Right atrium auricular region (tissue), 2 donors: ENCODE measurements at regions not wholly inside any gene's neighbourhood (a gene's known extent, or its start where the extent isn't known, plus 50 kb on each side); places are given as distances from the start of the nearest gene placed in this dataset.

Source experiments
- DNase-seq: peaks from one replicate; pipeline ENCODE4 v3.0.0-alpha.2; 2019; ENCODE audit warnings: low spot score
- H3K27ac ChIP-seq, 2 donors: fragments of 200-600 bp; sonication (generic); 1 replicate in 1 of 2; 2 replicates in 1 of 2; pipeline ENCODE4 v1.5.1; 2016 to 2019
- H3K27me3 ChIP-seq, 2 donors: fragments of 200-600 bp; sonication (generic); one replicate each; pipeline versions ENCODE4 v1.5.1 to v1.6.0; 2017 to 2019
- H3K36me3 ChIP-seq: fragments of 200-600 bp; sonication (generic); one replicate; pipeline ENCODE4 v1.5.1; 2016
- H3K4me1 ChIP-seq, 2 donors: fragments of 200-600 bp; sonication (generic); one replicate each; pipeline versions ENCODE4 v1.5.1 to v1.6.0; 2017 to 2019
- H3K4me3 ChIP-seq, 2 donors: fragments of 200-600 bp; sonication (generic); 1 replicate in 1 of 2; 2 replicates in 1 of 2; pipeline ENCODE4 v1.5.1; 2017 to 2019; ENCODE audit warnings: mild to moderate bottlenecking in 1 of 2, moderate library complexity in 1 of 2
- H3K9me3 ChIP-seq, 2 donors: fragments of 200-600 bp; sonication (generic); one replicate each; pipeline ENCODE4 v1.5.1; 2019
- TF ChIP-seq, protein P1 (sequence below), 2 donors: fragments of 200-600 bp; sonication (generic); IDR thresholded peaks; one replicate each; pipeline ENCODE4 v1.5.1; 2019; ENCODE audit warnings: antibody characterized with exemption in 2 of 2

GRCh38 chr12:87775784-87776183, 253.4 kb downstream of the C12orf50 start:
- Histone ChIP-seq H3K27me3 (no peaks in the 10 kb centered on the region), H3K36me3 (no peaks in the 10 kb centered on the region), H3K9me3 (no peaks in the 10 kb centered on the region), H3K4me3 (no peak overlapping the region), H3K4me1 (no peaks in the 10 kb centered on the region), H3K27ac (no peak overlapping the region)
- no peak for DNase-seq
- TF ChIP-seq, protein P1, sequence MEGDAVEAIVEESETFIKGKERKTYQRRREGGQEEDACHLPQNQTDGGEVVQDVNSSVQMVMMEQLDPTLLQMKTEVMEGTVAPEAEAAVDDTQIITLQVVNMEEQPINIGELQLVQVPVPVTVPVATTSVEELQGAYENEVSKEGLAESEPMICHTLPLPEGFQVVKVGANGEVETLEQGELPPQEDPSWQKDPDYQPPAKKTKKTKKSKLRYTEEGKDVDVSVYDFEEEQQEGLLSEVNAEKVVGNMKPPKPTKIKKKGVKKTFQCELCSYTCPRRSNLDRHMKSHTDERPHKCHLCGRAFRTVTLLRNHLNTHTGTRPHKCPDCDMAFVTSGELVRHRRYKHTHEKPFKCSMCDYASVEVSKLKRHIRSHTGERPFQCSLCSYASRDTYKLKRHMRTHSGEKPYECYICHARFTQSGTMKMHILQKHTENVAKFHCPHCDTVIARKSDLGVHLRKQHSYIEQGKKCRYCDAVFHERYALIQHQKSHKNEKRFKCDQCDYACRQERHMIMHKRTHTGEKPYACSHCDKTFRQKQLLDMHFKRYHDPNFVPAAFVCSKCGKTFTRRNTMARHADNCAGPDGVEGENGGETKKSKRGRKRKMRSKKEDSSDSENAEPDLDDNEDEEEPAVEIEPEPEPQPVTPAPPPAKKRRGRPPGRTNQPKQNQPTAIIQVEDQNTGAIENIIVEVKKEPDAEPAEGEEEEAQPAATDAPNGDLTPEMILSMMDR (IDR thresholded peaks at IDR 0.05): no peak

DNA sequence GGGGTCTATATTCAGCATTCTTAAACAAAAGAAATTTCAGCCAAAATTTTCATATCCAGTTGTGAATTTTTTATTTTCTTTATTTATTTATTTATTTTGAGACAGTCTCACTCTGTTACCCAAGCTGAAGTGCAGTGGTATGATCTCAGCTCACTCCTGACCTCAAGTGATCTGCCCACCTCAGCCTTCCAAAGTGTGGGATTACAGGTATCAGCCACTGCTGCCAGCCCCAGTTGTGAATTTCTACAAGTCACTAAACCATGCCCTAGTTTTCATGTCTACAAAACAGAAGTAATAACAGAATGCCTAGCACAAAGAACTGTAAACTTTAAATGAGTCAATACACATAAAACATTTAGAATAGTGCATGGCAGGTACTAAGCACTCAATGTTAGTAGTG, 254.2 kb downstream of the C12orf50 start:
- Histone ChIP-seq H3K27me3 (no peaks in the 10 kb centered on the region), H3K27ac (no peak overlapping the region), H3K9me3 (no peaks in the 10 kb centered on the region), H3K4me3 (no peak overlapping the region), H3K4me1 (no peaks in the 10 kb centered on the region), H3K36me3 (no peaks in the 10 kb centered on the region)
- TF ChIP-seq, protein P1 (IDR thresholded peaks at IDR 0.05): no peak
- no peak for DNase-seq

GRCh38 chr12:87772401-87772800, 256.8 kb downstream of the C12orf50 start:
- no peak for DNase-seq
- no peaks in the 10 kb centered on the region for H3K9me3 ChIP-seq
- TF ChIP-seq, protein P1 (IDR thresholded peaks at IDR 0.05): no peak

GRCh38 chr12:87768501-87769287, 260.5 kb downstream of the C12orf50 start:
- no peak for DNase-seq

More at GRCh38 chr12:87772401-87772800, 256.8 kb downstream of the C12orf50 start:
- H3K4me3 ChIP-seq: no peak overlapping the region
- H3K4me1 ChIP-seq: no peaks in the 10 kb centered on the region
- no peak overlapping the region for H3K27ac ChIP-seq
- no peaks in the 10 kb centered on the region for H3K27me3 ChIP-seq
- H3K36me3 ChIP-seq: no peaks in the 10 kb centered on the region

GRCh38 chr12:87766044-87766443, 263.2 kb downstream of the C12orf50 start:
- Histone ChIP-seq H3K4me3 (no peak overlapping the region), H3K27me3 (no peaks in the 10 kb centered on the region), H3K36me3 (no peaks in the 10 kb centered on the region), H3K27ac (no peak overlapping the region), H3K4me1 (no peaks in the 10 kb centered on the region), H3K9me3 (no peaks in the 10 kb centered on the region)
- no peak for DNase-seq
- TF ChIP-seq, protein P1 (IDR thresholded peaks at IDR 0.05): no peak

More at GRCh38 chr12:87768501-87769287, 260.5 kb downstream of the C12orf50 start:
- H3K4me1 ChIP-seq: no peaks in the 10 kb centered on the region
- no peaks in the 10 kb centered on the region for H3K36me3 ChIP-seq
- H3K9me3 ChIP-seq: no peaks in the 10 kb centered on the region
- no peak overlapping the region for H3K27ac ChIP-seq
- TF ChIP-seq, protein P1 (IDR thresholded peaks at IDR 0.05): no peak
- no peak overlapping the region for H3K4me3 ChIP-seq
- no peaks in the 10 kb centered on the region for H3K27me3 ChIP-seq

DNA sequence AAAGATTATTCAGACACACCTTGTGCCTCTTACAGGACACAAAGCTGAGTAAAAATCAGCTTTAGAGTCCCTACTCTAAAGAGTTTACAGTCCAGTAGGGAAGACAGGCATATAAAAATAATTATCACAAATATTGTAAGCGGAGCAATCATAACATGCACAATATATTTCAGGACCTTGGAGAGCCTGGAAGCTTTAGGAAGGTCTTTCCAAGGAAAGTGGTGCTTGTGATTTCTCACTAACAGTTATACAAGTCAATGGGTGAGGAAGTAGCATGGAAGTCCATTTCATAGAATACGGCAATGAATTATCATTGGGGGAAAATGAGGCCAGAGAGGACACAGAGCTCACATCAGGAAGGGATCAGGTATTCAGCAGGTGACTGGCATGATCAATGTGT, 268.3 kb downstream of the C12orf50 start:
- TF ChIP-seq, protein P1 (IDR thresholded peaks at IDR 0.05): no peak
- no peak for DNase-seq
- Histone ChIP-seq H3K36me3 (no peaks in the 10 kb centered on the region), H3K27ac (no peak overlapping the region), H3K9me3 (no peaks in the 10 kb centered on the region), H3K27me3 (no peaks in the 10 kb centered on the region), H3K4me1 (no peaks in the 10 kb centered on the region), H3K4me3 (no peak overlapping the region)
